Pancreas (tissue), 10 donors: ENCODE measurements at regions not wholly inside any gene's neighbourhood (a gene's known extent, or its start where the extent isn't known, plus 50 kb on each side); places are given as distances from the start of the nearest gene placed in this dataset.

Experiments
- ATAC-seq, 4 donors: fragments of 200-7000 bp; cut with Tn5 transposase; one replicate each; pipeline versions ENCODE4 v1.8.0 to v1.9.1; 2020; ENCODE audit warnings: mild to moderate bottlenecking in 4 of 4, moderate library complexity in 4 of 4
- DNase-seq, 6 donors: peaks; one replicate each; pipeline ENCODE4 v3.0.0-alpha.2; 2020
- FAIRE-seq: peaks from 2 replicates; lab custom pipeline; 2012; peaks lifted over from hg19 to GRCh38; lab: Jason Lieb, UNC
- H3K27ac ChIP-seq, 4 donors: fragments of 200-600 bp; sonication (generic); 1 replicate in 3 of 4; 2 replicates in 1 of 4; pipeline versions ENCODE4 v1.5.0 to v1.8.0; 2020
- H3K27me3 ChIP-seq, 4 donors: fragments of 200-600 bp; one replicate each; pipeline ENCODE4 v1.8.0; 2021
- H3K36me3 ChIP-seq, 3 donors: fragments of 200-600 bp; sonication (generic) in 1 of 3; one replicate each; pipeline versions ENCODE4 v1.5.0 to v1.8.0; 2020 to 2021
- H3K4me1 ChIP-seq, 3 donors: fragments of 200-600 bp; one replicate each; pipeline ENCODE4 v1.8.0; 2021
- H3K4me3 ChIP-seq, 4 donors: fragments of 200-600 bp; sonication (generic) in 2 of 4; one replicate each; pipeline versions ENCODE4 v1.5.0 to v1.8.0; 2020 to 2021
- H3K9me3 ChIP-seq, 4 donors: fragments of 200-600 bp; one replicate each; pipeline ENCODE4 v1.8.0; 2021
- WGBS, 2 donors: extraction: QIAGEN DNeasy Blood & Tissue Kit; methylation state at CpG; one replicate each; pipeline ENCODE4 v1.1.7; 2013; 5-methylcytosine and 5-hydroxymethylcytosine counted together
- intact Hi-C, 3 donors: fragments of 100-400 bp; cut with DNase I; formaldehyde crosslinking; loops; one replicate each; pipeline versions ENCODE4 v1.11.1 to v1.14.2; 2022
- TF ChIP-seq, protein P1 (sequence below), 4 donors: fragments of 200-600 bp; sonication (generic) in 3 of 4; IDR thresholded peaks; one replicate each; pipeline versions ENCODE4 v1.5.0 to v1.8.0; 2021; ENCODE audit warnings: antibody characterized with exemption in 4 of 4
- donor health status: healthy with polysubstance abuse.
- donor health status: DM: no; HTN: no; CAD: no; lungs with moderate emphysema.
- donor health status: DM: no; HTN: no; CAD: no.
- donor health status: control.
- donor health status: control.
- donor health status: Bipolar disorder and iron deficiency.
- donor health status: DM: yes; HTN: yes; CAD: no.
- donor health status: DM: no; HTN: no; CAD: no.
- donor health status: DM: no; HTN: no; CAD: no.
- donor health status: DM: yes; HTN: yes; CAD: no.

DNA sequence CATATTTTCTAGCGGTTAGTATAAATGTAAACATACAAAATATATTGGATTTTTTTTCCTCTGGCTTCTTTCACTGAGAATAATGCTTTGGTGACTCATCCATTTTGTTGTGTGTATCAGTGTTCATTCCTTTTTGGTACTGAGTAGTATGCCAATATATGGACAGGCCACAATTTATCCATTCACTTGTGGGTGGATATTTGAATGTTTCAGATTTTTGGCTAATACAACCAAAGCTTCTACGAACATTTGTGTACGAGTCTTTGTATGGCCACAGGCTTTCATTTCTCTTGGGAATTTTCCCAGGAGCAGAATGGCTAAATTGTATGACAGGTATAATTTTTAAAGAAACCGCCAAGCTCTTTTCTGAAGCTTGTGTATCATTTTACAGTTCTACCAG, 677.5 kb downstream of the HDGFL1 start:
- DNase-seq (no peak), FAIRE-seq (no peak), ATAC-seq (no peak)
- Histone ChIP-seq H3K9me3 (no peaks in the 10 kb centered on the region), H3K36me3 (no peaks in the 10 kb centered on the region), H3K27ac (no peak overlapping the region), H3K4me3 (no peak overlapping the region), H3K27me3 (no peaks in the 10 kb centered on the region), H3K4me1 (no peaks in the 10 kb centered on the region)
- TF ChIP-seq, protein P1, sequence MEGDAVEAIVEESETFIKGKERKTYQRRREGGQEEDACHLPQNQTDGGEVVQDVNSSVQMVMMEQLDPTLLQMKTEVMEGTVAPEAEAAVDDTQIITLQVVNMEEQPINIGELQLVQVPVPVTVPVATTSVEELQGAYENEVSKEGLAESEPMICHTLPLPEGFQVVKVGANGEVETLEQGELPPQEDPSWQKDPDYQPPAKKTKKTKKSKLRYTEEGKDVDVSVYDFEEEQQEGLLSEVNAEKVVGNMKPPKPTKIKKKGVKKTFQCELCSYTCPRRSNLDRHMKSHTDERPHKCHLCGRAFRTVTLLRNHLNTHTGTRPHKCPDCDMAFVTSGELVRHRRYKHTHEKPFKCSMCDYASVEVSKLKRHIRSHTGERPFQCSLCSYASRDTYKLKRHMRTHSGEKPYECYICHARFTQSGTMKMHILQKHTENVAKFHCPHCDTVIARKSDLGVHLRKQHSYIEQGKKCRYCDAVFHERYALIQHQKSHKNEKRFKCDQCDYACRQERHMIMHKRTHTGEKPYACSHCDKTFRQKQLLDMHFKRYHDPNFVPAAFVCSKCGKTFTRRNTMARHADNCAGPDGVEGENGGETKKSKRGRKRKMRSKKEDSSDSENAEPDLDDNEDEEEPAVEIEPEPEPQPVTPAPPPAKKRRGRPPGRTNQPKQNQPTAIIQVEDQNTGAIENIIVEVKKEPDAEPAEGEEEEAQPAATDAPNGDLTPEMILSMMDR (IDR thresholded peaks at IDR 0.05), result no peak
- WGBS, 2 donors, result 68 to 81% methylated on average over 4 of the region's 4 CpGs
- intact Hi-C loops, result no loop called here

DNA sequence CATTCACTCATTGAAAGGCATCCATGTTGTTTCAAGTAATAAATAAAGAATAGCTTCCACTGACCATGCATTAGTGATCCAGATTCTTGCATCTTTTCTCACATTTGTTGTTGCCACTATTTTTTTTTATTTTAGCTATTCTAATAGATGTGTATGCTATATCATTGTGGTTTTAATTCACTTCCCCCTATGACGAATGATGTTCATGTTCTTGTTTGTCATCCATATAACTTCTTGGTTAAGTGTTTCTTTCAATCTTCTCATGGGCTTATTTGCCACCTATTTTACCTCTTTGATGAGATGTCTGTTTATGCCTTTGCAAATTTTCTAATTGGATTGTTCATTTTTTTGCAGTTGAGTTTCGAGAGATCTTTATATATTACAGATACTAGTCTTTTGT, 681.2 kb downstream of the HDGFL1 start:
- FAIRE-seq (no peak), ATAC-seq (no peak), DNase-seq (no peak)
- TF ChIP-seq, protein P1 (IDR thresholded peaks at IDR 0.05), result no peak
- intact Hi-C loops, result no loop called here
- Histone ChIP-seq H3K4me1 (no peaks in the 10 kb centered on the region), H3K27ac (no peak overlapping the region), H3K27me3 (no peaks in the 10 kb centered on the region), H3K4me3 (no peak overlapping the region), H3K36me3 (no peaks in the 10 kb centered on the region), H3K9me3 (no peaks in the 10 kb centered on the region)
- 51 to 79% methylated on average over 2 of the region's 2 CpGs for WGBS, 2 donors

- TF ChIP-seq, protein P1 (IDR thresholded peaks at IDR 0.05), result no peak
- intact Hi-C loops, result no loop called here
- no peak overlapping the region for H3K4me3 ChIP-seq
- no peaks in the 10 kb centered on the region for H3K36me3 ChIP-seq
- H3K4me1 ChIP-seq, result no peaks in the 10 kb centered on the region
- ATAC-seq (no peak), DNase-seq (no peak), FAIRE-seq (no peak)
- H3K27me3 ChIP-seq, result no peaks in the 10 kb centered on the region
- no peak overlapping the region for H3K27ac ChIP-seq
- WGBS, 2 donors, result 70 to 83% methylated on average over 2 of the region's 2 CpGs
- H3K9me3 ChIP-seq, result no peaks in the 10 kb centered on the region
These were observed 693.5 kb downstream of the HDGFL1 start for GRCh38 chr6:23262864-23263263.

- FAIRE-seq (no peak), ATAC-seq (no peak), DNase-seq (no peak)
- Histone ChIP-seq H3K9me3 (no peaks in the 10 kb centered on the region), H3K4me1 (no peaks in the 10 kb centered on the region), H3K4me3 (no peak overlapping the region), H3K27ac (no peak overlapping the region), H3K27me3 (no peaks in the 10 kb centered on the region), H3K36me3 (no peaks in the 10 kb centered on the region)
- TF ChIP-seq, protein P1 (IDR thresholded peaks at IDR 0.05), result no peak
- intact Hi-C loops, result no loop called here
- WGBS, 2 donors, result 79 to 88% methylated on average over 7 of the region's 7 CpGs
These were observed 695.9 kb downstream of the HDGFL1 start for GRCh38 chr6:23265270-23265669.

- WGBS, 2 donors, result 76 to 84% methylated on average over 7 of the region's 7 CpGs
- ATAC-seq, result no peak
- no peak for DNase-seq
- TF ChIP-seq, protein P1 (IDR thresholded peaks at IDR 0.05), result no peak
- no peak for FAIRE-seq
- H3K27ac ChIP-seq, result no peak overlapping the region
- no peaks in the 10 kb centered on the region for H3K36me3 ChIP-seq
- H3K4me1 ChIP-seq, result no peaks in the 10 kb centered on the region
- no peak overlapping the region for H3K4me3 ChIP-seq
- no peaks in the 10 kb centered on the region for H3K27me3 ChIP-seq
- no peaks in the 10 kb centered on the region for H3K9me3 ChIP-seq
- intact Hi-C loops, result no loop called here
These were observed 697.2 kb downstream of the HDGFL1 start for GRCh38 chr6:23266536-23266935.
